ENCODE measurements at regions not wholly inside any gene's neighbourhood (a gene's known extent, or its start where the extent isn't known, plus 50 kb on each side); places are given as distances from the start of the nearest gene placed in this dataset.

- TF ChIP-seq CTCF (IDR thresholded peaks at IDR 0.05; ENCODE audit: low read depth, low read length, poor library complexity, severe bottlenecking): no peak
- TF ChIP-seq EZH2phosphoT487 (IDR thresholded peaks at IDR 0.05; ENCODE audit: borderline replicate concordance, low read length): no peak
These were observed 97.4 kb upstream of the DST start for GRCh38 chr6:56739836-56740815.

Data from DOHH2 (cell line).